ENCODE measurements at regions not wholly inside any gene's neighbourhood (a gene's known extent, or its start where the extent isn't known, plus 50 kb on each side); places are given as distances from the start of the nearest gene placed in this dataset.

GRCh38 chr13:32852526-32852925 lies 163.7 kb upstream of the KL start:
- TF ChIP-seq, protein P1, sequence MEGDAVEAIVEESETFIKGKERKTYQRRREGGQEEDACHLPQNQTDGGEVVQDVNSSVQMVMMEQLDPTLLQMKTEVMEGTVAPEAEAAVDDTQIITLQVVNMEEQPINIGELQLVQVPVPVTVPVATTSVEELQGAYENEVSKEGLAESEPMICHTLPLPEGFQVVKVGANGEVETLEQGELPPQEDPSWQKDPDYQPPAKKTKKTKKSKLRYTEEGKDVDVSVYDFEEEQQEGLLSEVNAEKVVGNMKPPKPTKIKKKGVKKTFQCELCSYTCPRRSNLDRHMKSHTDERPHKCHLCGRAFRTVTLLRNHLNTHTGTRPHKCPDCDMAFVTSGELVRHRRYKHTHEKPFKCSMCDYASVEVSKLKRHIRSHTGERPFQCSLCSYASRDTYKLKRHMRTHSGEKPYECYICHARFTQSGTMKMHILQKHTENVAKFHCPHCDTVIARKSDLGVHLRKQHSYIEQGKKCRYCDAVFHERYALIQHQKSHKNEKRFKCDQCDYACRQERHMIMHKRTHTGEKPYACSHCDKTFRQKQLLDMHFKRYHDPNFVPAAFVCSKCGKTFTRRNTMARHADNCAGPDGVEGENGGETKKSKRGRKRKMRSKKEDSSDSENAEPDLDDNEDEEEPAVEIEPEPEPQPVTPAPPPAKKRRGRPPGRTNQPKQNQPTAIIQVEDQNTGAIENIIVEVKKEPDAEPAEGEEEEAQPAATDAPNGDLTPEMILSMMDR (IDR thresholded peaks at IDR 0.05; ENCODE audit: low read length) = no peak
- no peak for TF ChIP-seq EZH2 (optimal IDR thresholded peaks at IDR 0.05; ENCODE audit: low read depth, low read length)

Measured in MM.1S (cell line).